PC-3 (cell line): ENCODE measurements at regions not wholly inside any gene's neighbourhood (a gene's known extent, or its start where the extent isn't known, plus 50 kb on each side); places are given as distances from the start of the nearest gene placed in this dataset.

ENCODE experiments used
- ATAC-seq: fragments of 200-7000 bp; cut with Tn5 transposase; 2 replicates; pipeline ENCODE4 v1.9.1; 2020; ENCODE audit warnings: mild to moderate bottlenecking, moderate library complexity
- BruUV-seq: library from RNA; stranded (reverse); fragments of 400-500 nt; replicated peaks from 2 replicates; lab custom pipeline; 2021; lab: Mats Ljungman, UMichigan
- CTCF ChIA-PET: fragments of 300-600 bp; sonication (Branson Sonifier 250); formaldehyde crosslinking; loops from one replicate; lab custom pipeline; 2022; ENCODE audit warnings: antibody characterized with exemption; lab: Charles Lee
- POLR2A ChIA-PET: fragments of 300-600 bp; sonication (Branson Sonifier 250); formaldehyde crosslinking; loops from one replicate; lab custom pipeline; 2022; ENCODE audit warnings: antibody characterized with exemption; ENCODE audit not compliant: unreplicated experiment; lab: Charles Lee
- DNase-seq: peaks from one replicate; pipeline ENCODE4 v3.0.0-alpha.2; 2015
- H2AFZ ChIP-seq: fragments of 300-600 bp; sonication (generic); 2 replicates; pipeline ENCODE4 v1.6.0; 2016; ENCODE audit warnings: antibody characterized with exemption, low read length
- H3F3A ChIP-seq: fragments of 300-600 bp; sonication (generic); one replicate; pipeline ENCODE4 v1.6.0; 2017; ENCODE audit warnings: antibody characterized with exemption, low read length, control low read depth, mild to moderate bottlenecking; ENCODE audit not compliant: unreplicated experiment
- H3K27ac ChIP-seq: fragments of 300-600 bp; sonication (generic); 2 replicates; pipeline ENCODE4 v1.5.1; 2016; ENCODE audit warnings: mild to moderate bottlenecking, low read length
- H3K27me3 ChIP-seq: fragments of 300-600 bp; sonication (generic); 2 replicates; pipeline ENCODE4 v1.6.1; 2016; ENCODE audit warnings: low read length, mixed read lengths
- H3K36me3 ChIP-seq: fragments of 300-600 bp; sonication (generic); 2 replicates; pipeline ENCODE4 v1.6.1; 2016; ENCODE audit warnings: low read depth, mixed run types, low read length, mixed read lengths
- H3K4me1 ChIP-seq: fragments of 300-600 bp; sonication (generic); 2 replicates; pipeline ENCODE4 v1.5.1; 2016; ENCODE audit warnings: low read length; ENCODE audit not compliant: insufficient read depth
- H3K4me2 ChIP-seq: fragments of 300-600 bp; sonication (generic); 2 replicates; pipeline ENCODE4 v1.6.0; 2016; ENCODE audit warnings: low read length
- H3K4me3 ChIP-seq: fragments of 300-600 bp; sonication (generic); 2 replicates; pipeline ENCODE4 v1.5.1; 2016; ENCODE audit warnings: mild to moderate bottlenecking, low read length, mixed read lengths
- H3K79me2 ChIP-seq: fragments of 300-600 bp; sonication (generic); 2 replicates; pipeline ENCODE4 v1.6.1; 2017; ENCODE audit warnings: low read length, mixed read lengths
- H3K9ac ChIP-seq: fragments of 300-600 bp; sonication (generic); 2 replicates; pipeline ENCODE4 v1.6.0; 2016; ENCODE audit warnings: mild to moderate bottlenecking, low read length
- H3K9me2 ChIP-seq: fragments of 300-600 bp; sonication (generic); replicated peaks from 2 replicates; pipeline ENCODE4 v1.6.1; 2016; ENCODE audit warnings: mixed run types, low read length, mixed read lengths
- H3K9me3 ChIP-seq: fragments of 300-600 bp; sonication (generic); 2 replicates; pipeline ENCODE4 v1.6.1; 2016; ENCODE audit warnings: low read length, mixed read lengths
- H4K20me1 ChIP-seq: fragments of 300-600 bp; sonication (generic); 2 replicates; pipeline ENCODE4 v1.6.1; 2016; ENCODE audit warnings: low read length, mixed read lengths
- EZH2 ChIP-seq: fragments of 300-600 bp; sonication (generic); IDR thresholded peaks from one replicate; pipeline ENCODE4 v1.6.1; 2017; ENCODE audit warnings: antibody characterized with exemption, mild to moderate bottlenecking, low read length; ENCODE audit not compliant: unreplicated experiment
- EZH2phosphoT487 ChIP-seq: fragments of 300-600 bp; sonication (generic); IDR thresholded peaks from 2 replicates; pipeline ENCODE4 v1.6.1; 2018; ENCODE audit warnings: mild to moderate bottlenecking, antibody characterized with exemption, low read length, borderline replicate concordance
- intact Hi-C: fragments of 100-400 bp; cut with micrococcal nuclease; formaldehyde crosslinking; loops from 2 replicates; pipeline ENCODE4 v1.9.0; 2023
- TF ChIP-seq, protein P1 (sequence below): fragments of 300-600 bp; sonication (generic); conservative IDR thresholded peaks from 2 replicates; pipeline ENCODE4 v1.5.1; 2017; ENCODE audit warnings: antibody characterized with exemption, low read depth, mild to moderate bottlenecking, low read length

DNA sequence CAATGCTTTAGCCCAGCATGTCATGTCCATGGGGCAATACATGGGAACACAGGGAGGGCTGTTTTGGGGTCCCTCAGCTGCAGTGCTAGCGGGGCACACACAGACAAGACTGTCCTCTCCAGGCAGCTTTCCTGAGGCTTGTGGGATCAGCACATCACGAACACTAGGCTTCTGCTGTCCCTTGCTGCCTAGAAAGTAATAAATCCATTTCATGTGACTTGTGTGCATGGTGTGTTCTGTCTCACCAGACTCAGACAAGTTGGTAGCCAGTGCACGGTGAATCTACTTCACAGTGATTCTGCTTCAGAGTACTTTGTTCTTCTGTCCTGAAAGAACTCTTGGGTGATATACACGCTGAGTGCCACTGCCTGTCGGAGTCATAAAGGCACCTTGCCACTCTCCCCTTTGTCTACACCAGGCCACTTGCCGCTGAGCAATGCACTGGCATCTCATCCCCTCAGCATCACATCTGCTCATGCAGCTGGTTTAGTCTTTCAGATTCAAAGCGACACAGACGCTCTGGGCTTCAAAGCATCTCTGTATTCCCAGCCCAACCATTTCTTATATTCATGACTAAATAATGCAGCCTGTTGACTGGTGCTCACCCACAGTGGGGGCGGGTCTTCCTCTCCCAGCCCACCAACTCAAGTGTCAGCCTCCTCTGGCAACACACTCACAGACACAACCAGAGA, 95.2 kb upstream of the COX10 start:
- Histone ChIP-seq H3K79me2 (no peaks in the 10 kb centered on the region), H3K9me3 (no peaks in the 10 kb centered on the region), H2AFZ (no peak overlapping the region), H3K9me2 (no peaks in the 10 kb centered on the region), H3K36me3 (no peaks in the 10 kb centered on the region), H3K4me3 (no peak overlapping the region), H3F3A (no peaks in the 10 kb centered on the region), H3K27me3 (peaks cover 11% of the 10 kb centered on the region; the same call in 1 of the 2 replicates), H3K4me2 (no peak overlapping the region), H3K27ac (no peak overlapping the region), H3K4me1 (no peaks in the 10 kb centered on the region), H3K9ac (no peak overlapping the region), H4K20me1 (no peaks in the 10 kb centered on the region)
- POLR2A ChIA-PET = no interaction called here
- ATAC-seq (no peak), DNase-seq (no peak)
- intact Hi-C loops = no loop called here
- BruUV-seq = no TSS peak
- CTCF ChIA-PET = no interaction called here
- TF ChIP-seq EZH2phosphoT487 (no peak), EZH2 (no peak)
- TF ChIP-seq, protein P1, sequence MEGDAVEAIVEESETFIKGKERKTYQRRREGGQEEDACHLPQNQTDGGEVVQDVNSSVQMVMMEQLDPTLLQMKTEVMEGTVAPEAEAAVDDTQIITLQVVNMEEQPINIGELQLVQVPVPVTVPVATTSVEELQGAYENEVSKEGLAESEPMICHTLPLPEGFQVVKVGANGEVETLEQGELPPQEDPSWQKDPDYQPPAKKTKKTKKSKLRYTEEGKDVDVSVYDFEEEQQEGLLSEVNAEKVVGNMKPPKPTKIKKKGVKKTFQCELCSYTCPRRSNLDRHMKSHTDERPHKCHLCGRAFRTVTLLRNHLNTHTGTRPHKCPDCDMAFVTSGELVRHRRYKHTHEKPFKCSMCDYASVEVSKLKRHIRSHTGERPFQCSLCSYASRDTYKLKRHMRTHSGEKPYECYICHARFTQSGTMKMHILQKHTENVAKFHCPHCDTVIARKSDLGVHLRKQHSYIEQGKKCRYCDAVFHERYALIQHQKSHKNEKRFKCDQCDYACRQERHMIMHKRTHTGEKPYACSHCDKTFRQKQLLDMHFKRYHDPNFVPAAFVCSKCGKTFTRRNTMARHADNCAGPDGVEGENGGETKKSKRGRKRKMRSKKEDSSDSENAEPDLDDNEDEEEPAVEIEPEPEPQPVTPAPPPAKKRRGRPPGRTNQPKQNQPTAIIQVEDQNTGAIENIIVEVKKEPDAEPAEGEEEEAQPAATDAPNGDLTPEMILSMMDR = no peak

DNA sequence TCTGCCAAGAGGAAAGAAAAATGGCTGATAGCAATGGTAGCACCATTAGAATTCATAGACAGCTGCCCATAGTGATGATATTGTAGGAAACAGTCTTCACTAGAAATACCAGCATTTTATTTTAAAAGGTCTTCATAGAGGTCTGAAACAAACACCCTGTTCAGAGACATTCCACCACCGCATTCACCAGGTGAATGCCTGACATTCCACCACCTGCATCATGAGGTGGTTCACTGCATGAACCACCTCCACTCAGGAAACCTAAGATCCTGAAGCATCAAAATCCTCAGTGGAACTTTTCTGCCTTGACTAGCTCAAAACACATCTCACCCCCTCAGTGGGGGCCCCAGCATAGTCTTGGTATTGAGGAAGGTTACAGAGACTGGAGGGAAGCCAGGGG, 91.5 kb upstream of the COX10 start:
- H3K27ac ChIP-seq = no peak overlapping the region
- 0 out of 2 replicates have a peak, but pooled peaks cover 4% of the 10 kb centered on the region for H3K27me3 ChIP-seq
- ChIA-PET POLR2A (no interaction called here), CTCF (no interaction called here)
- intact Hi-C loops = no loop called here
- H3K9ac ChIP-seq = no peak overlapping the region
- DNase-seq (no peak), ATAC-seq (no peak)
- 0 out of 2 replicates have a peak, but pooled peaks cover 3% of the 10 kb centered on the region for H3K9me2 ChIP-seq
- H4K20me1 ChIP-seq = no peaks in the 10 kb centered on the region
- H3F3A ChIP-seq = no peaks in the 10 kb centered on the region
- no peak for TF ChIP-seq EZH2
- H3K4me2 ChIP-seq = no peak overlapping the region
- no peaks in the 10 kb centered on the region for H3K9me3 ChIP-seq
- H3K79me2 ChIP-seq = no peaks in the 10 kb centered on the region
- no TSS peak for BruUV-seq
- no peak overlapping the region for H3K4me3 ChIP-seq
- no peak overlapping the region for H2AFZ ChIP-seq
- H3K36me3 ChIP-seq = no peaks in the 10 kb centered on the region
- no peaks in the 10 kb centered on the region for H3K4me1 ChIP-seq

DNA sequence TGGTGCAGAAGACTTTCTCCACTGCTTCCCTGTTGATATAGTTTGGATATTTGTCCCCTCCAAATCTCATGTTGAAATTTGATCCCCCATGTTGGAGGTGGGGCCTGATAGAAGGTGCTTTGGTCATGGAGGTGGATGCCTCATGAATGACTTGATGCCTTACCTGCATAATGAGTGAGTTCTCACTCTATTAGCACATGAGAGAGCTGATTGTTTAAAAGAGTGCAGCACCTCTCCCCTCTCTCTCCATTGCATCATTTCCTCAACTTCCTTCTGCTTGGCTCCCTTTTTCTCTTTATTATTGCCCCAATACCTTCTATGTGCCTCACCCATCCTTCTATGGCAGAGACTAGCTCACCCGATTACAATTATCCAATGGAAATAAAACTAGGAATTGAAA, 90.8 kb upstream of the COX10 start:
- CTCF ChIA-PET = no interaction called here
- ATAC-seq (no peak), DNase-seq (no peak)
- no peak overlapping the region for H3K4me2 ChIP-seq
- H3K27me3 ChIP-seq = 0 out of 2 replicates have a peak, but pooled peaks cover 5% of the 10 kb centered on the region
- H3K4me3 ChIP-seq = no peak overlapping the region
- H3K9me2 ChIP-seq = 0 out of 2 replicates have a peak, but pooled peaks cover 3% of the 10 kb centered on the region
- POLR2A ChIA-PET = no interaction called here
- H3K36me3 ChIP-seq = no peaks in the 10 kb centered on the region
- H3K9me3 ChIP-seq = no peaks in the 10 kb centered on the region
- H2AFZ ChIP-seq = no peak overlapping the region
- BruUV-seq = no TSS peak
- intact Hi-C loops = no loop called here
- H3K4me1 ChIP-seq = no peaks in the 10 kb centered on the region
- no peak overlapping the region for H3K9ac ChIP-seq
- no peak for TF ChIP-seq EZH2
- TF ChIP-seq EZH2phosphoT487 = no peak
- TF ChIP-seq, protein P1 = no peak
- no peaks in the 10 kb centered on the region for H4K20me1 ChIP-seq
- H3F3A ChIP-seq = no peaks in the 10 kb centered on the region
- H3K27ac ChIP-seq = no peak overlapping the region
- H3K79me2 ChIP-seq = no peaks in the 10 kb centered on the region
